ENCODE measurements at regions not wholly inside any gene's neighbourhood (a gene's known extent, or its start where the extent isn't known, plus 50 kb on each side); places are given as distances from the start of the nearest gene placed in this dataset.
A peak's percentile ranks its signal among the peaks of the same experiment; 100 is the strongest.

- DNase-seq: peak in 1 of 2 experiments; percentile 12
- TF ChIP-seq GATA1 (IDR thresholded peaks at IDR 0.05; ENCODE audit: low read depth, low read length) (no peak), POLR2A (IDR thresholded peaks at IDR 0.05; ENCODE audit: low read length) (no peak)
Measured at GRCh38 chr5:81850501-81851357, 99.8 kb upstream of the SSBP2 start.

- DNase-seq: no peak
- TF ChIP-seq GATA1 (IDR thresholded peaks at IDR 0.05; ENCODE audit: low read depth, low read length) (no peak), POLR2A (IDR thresholded peaks at IDR 0.05; ENCODE audit: low read length) (no peak)
Measured at GRCh38 chr5:81849770-81850367, 99.0 kb upstream of the SSBP2 start.

- TF ChIP-seq GATA1 (IDR thresholded peaks at IDR 0.05; ENCODE audit: low read depth, low read length) (no peak), POLR2A (IDR thresholded peaks at IDR 0.05; ENCODE audit: low read length) (no peak)
- DNase-seq: no peak
Measured at GRCh38 chr5:81848362-81848880, 97.5 kb upstream of the SSBP2 start.

GRCh38 chr5:81846301-81846700 lies 95.4 kb upstream of the SSBP2 start:
- TF ChIP-seq GATA1 (IDR thresholded peaks at IDR 0.05; ENCODE audit: low read depth, low read length): no peak
- TF ChIP-seq POLR2A (IDR thresholded peaks at IDR 0.05; ENCODE audit: low read length): no peak
- DNase-seq: no peak

GRCh38 chr5:81843845-81844244 lies 92.9 kb upstream of the SSBP2 start:
- no peak for TF ChIP-seq POLR2A (IDR thresholded peaks at IDR 0.05; ENCODE audit: low read length)
- no peak for TF ChIP-seq GATA1 (IDR thresholded peaks at IDR 0.05; ENCODE audit: low read depth, low read length)

GRCh38 chr5:81842795-81843398 lies 92.0 kb upstream of the SSBP2 start:
- TF ChIP-seq POLR2A (IDR thresholded peaks at IDR 0.05; ENCODE audit: low read length) (no peak), GATA1 (IDR thresholded peaks at IDR 0.05; ENCODE audit: low read depth, low read length) (no peak)
- no peak for DNase-seq

More at GRCh38 chr5:81843845-81844244, 92.9 kb upstream of the SSBP2 start:
- DNase-seq: no peak

GRCh38 chr5:81839034-81839433 lies 88.1 kb upstream of the SSBP2 start:
- DNase-seq: no peak
- TF ChIP-seq GATA1 (IDR thresholded peaks at IDR 0.05; ENCODE audit: low read depth, low read length) (no peak), POLR2A (IDR thresholded peaks at IDR 0.05; ENCODE audit: low read length) (no peak)

- TF ChIP-seq GATA1 (IDR thresholded peaks at IDR 0.05; ENCODE audit: low read depth, low read length): no peak
- no peak for TF ChIP-seq POLR2A (IDR thresholded peaks at IDR 0.05; ENCODE audit: low read length)
- DNase-seq: peak; percentile 71 to 73
Measured at GRCh38 chr5:81838307-81838906, 87.5 kb upstream of the SSBP2 start.

- DNase-seq: no peak
- TF ChIP-seq GATA1 (IDR thresholded peaks at IDR 0.05; ENCODE audit: low read depth, low read length): no peak
- no peak for TF ChIP-seq POLR2A (IDR thresholded peaks at IDR 0.05; ENCODE audit: low read length)
Measured at GRCh38 chr5:81837667-81838306, 86.9 kb upstream of the SSBP2 start.

- DNase-seq: no peak
- TF ChIP-seq GATA1 (IDR thresholded peaks at IDR 0.05; ENCODE audit: low read depth, low read length): no peak
- no peak for TF ChIP-seq POLR2A (IDR thresholded peaks at IDR 0.05; ENCODE audit: low read length)
Measured at GRCh38 chr5:81835814-81836367, 85.0 kb upstream of the SSBP2 start.

- no peak for DNase-seq
- TF ChIP-seq POLR2A (IDR thresholded peaks at IDR 0.05; ENCODE audit: low read length): no peak
- TF ChIP-seq GATA1 (IDR thresholded peaks at IDR 0.05; ENCODE audit: low read depth, low read length): no peak
Measured at GRCh38 chr5:81834021-81834660, 83.2 kb upstream of the SSBP2 start.

GRCh38 chr5:81830596-81830995 lies 79.7 kb upstream of the SSBP2 start:
- TF ChIP-seq GATA1 (IDR thresholded peaks at IDR 0.05; ENCODE audit: low read depth, low read length) (no peak), POLR2A (IDR thresholded peaks at IDR 0.05; ENCODE audit: low read length) (no peak)
- DNase-seq: no peak

- no peak for DNase-seq
- no peak for TF ChIP-seq GATA1 (IDR thresholded peaks at IDR 0.05; ENCODE audit: low read depth, low read length)
- no peak for TF ChIP-seq POLR2A (IDR thresholded peaks at IDR 0.05; ENCODE audit: low read length)
Measured at GRCh38 chr5:81829242-81829641, 78.3 kb upstream of the SSBP2 start.

All from erythroblast (primary cell).